ENCODE measurements at regions not wholly inside any gene's neighbourhood (a gene's known extent, or its start where the extent isn't known, plus 50 kb on each side); places are given as distances from the start of the nearest gene placed in this dataset.

GRCh38 chr15:81909011-81909358 is 136.8 kb downstream of the MEX3B start:
- no peak for TF ChIP-seq CTCF (IDR thresholded peaks at IDR 0.05; ENCODE audit: control extremely low read depth, extremely low read depth, low read depth, missing control alignments)
- POLR2A ChIA-PET = no interaction called here
- CTCF ChIA-PET = no interaction called here
- no peak for DNase-seq (ENCODE audit: extremely low spot score)

- ChIA-PET POLR2A (no interaction called here), CTCF (interaction anchor here (1.4 kb wide), 1 partner anchor 32 kb away, joined by 3 read pairs; no protein-coding TSS in a partner anchor)
- no peak for DNase-seq (ENCODE audit: extremely low spot score)
- no peak for TF ChIP-seq CTCF (IDR thresholded peaks at IDR 0.05; ENCODE audit: control extremely low read depth, extremely low read depth, low read depth, missing control alignments)
Measured at GRCh38 chr15:81908111-81908510, 137.7 kb downstream of the MEX3B start.

DNA sequence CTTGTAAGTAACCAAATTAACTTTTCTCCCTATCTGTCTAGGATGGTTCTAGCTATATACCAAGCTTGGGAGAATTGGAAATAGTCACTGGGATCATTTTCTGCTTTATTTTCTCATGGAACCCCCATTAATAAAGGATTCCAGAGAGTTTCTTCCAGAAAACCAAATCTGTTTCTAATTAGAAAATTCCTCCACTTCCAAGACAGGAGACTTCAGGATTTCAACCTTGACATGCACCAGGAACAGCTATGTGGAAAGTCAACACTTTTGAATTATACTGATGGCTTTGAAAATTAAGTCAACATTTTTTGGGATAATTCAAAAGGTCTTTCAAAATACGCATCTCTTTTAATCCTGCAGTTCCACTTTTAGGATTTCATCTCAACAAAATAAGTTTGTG is 138.3 kb downstream of the MEX3B start:
- ChIA-PET POLR2A (no interaction called here), CTCF (interaction anchor here (1.4 kb wide), 1 partner anchor 33 kb away, joined by 3 read pairs; no protein-coding TSS in a partner anchor)
- TF ChIP-seq CTCF (IDR thresholded peaks at IDR 0.05; ENCODE audit: control extremely low read depth, extremely low read depth, low read depth, missing control alignments) = no peak
- DNase-seq (ENCODE audit: extremely low spot score) = no peak

GRCh38 chr15:81905889-81906288 is 139.9 kb downstream of the MEX3B start:
- no peak for TF ChIP-seq CTCF (IDR thresholded peaks at IDR 0.05; ENCODE audit: control extremely low read depth, extremely low read depth, low read depth, missing control alignments)
- POLR2A ChIA-PET = no interaction called here
- CTCF ChIA-PET = no interaction called here
- DNase-seq (ENCODE audit: extremely low spot score) = no peak

DNA sequence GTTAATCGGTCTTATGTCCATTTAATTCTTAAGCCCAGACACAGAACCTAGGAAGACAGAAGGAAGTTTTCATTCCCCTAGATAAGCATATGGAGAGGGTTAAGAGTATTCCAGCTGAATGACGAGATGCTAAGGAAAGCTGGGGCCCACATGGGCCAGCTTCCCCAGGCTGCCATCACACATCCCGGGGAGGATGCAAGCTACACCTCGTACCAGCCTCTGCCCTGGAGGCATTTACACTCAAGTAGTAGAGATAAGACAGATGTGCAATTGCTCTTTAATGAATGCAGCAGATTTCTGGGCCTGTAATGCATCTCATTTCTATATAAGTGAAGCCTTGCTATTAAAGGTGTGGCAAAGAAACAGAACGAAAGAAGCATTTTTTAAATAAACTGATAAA is 144.5 kb downstream of the MEX3B start:
- DNase-seq (ENCODE audit: extremely low spot score) = no peak
- CTCF ChIA-PET = no interaction called here
- TF ChIP-seq CTCF (IDR thresholded peaks at IDR 0.05; ENCODE audit: control extremely low read depth, extremely low read depth, low read depth, missing control alignments) = no peak
- POLR2A ChIA-PET = no interaction called here

DNA sequence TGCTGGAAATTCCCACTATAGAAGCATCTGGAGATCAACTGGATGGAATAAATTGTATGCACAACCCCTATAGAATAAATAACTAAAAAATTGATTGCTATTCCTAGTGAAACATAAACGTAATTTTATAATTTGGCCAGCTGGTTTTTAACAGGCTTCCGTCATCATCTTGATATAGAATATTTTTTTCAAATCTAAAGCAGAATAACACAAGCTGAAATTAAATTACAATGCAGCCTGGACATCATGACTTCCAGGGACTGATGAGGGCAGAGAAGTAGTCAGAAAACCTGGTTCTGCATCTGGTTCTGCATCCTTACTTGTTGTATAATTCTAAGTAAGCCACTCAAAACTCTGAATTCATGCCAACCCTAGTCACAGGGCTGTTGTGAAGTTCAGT is 146.1 kb downstream of the MEX3B start:
- POLR2A ChIA-PET = no interaction called here
- no peak for DNase-seq (ENCODE audit: extremely low spot score)
- TF ChIP-seq CTCF (IDR thresholded peaks at IDR 0.05; ENCODE audit: control extremely low read depth, extremely low read depth, low read depth, missing control alignments) = no peak
- CTCF ChIA-PET = interaction anchor here (1.4 kb wide), 1 partner anchor 13 kb away, joined by 3 read pairs; no protein-coding TSS in a partner anchor

DNA sequence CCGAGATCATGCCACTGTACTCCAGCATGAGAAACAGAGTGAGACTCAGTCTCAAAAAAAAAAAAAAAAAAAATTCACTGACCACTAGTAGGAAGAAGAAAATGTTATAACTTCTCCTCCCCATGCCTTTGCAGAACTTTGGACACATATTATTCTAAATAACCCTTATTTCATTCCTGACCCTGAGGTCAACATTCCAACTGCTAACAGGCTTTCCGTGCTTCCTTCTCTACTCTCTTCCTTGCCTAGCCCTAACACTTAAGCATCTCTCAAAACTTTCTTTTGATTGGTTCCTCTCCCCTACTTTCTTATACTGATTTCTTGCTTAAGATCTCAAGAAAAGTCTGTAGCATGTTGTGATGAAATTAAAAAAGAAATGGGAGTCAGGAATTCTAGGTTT is 146.8 kb downstream of the MEX3B start:
- ChIA-PET POLR2A (no interaction called here), CTCF (interaction anchor here (1.4 kb wide), 1 partner anchor 12 kb away, joined by 3 read pairs; no protein-coding TSS in a partner anchor)
- TF ChIP-seq CTCF (IDR thresholded peaks at IDR 0.05; ENCODE audit: control extremely low read depth, extremely low read depth, low read depth, missing control alignments) = no peak
- DNase-seq (ENCODE audit: extremely low spot score) = no peak

Measured in GM10248 (cell line).